H1 (cell line): ENCODE measurements at regions not wholly inside any gene's neighbourhood (a gene's known extent, or its start where the extent isn't known, plus 50 kb on each side); places are given as distances from the start of the nearest gene placed in this dataset.

Source experiments
- HDAC2 ChIP-seq, 2 experiments: fragments of 300-600 bp in 1 of 2; sonication (generic) in 1 of 2; IDR thresholded peaks; 2 replicates each; pipeline ENCODE4 v1.6.1; 2011 to 2012; ENCODE audit warnings: low read depth in 2 of 2, low read length in 2 of 2, mild to moderate bottlenecking in 2 of 2, moderate library complexity in 2 of 2, borderline replicate concordance in 1 of 2, inconsistent platforms in 1 of 2
- KDM4A ChIP-seq: IDR thresholded peaks from one replicate; pipeline ENCODE4 v1.7.1; 2012; ENCODE audit warnings: low read depth, mild to moderate bottlenecking, moderate library complexity, low read length, inconsistent platforms; ENCODE audit not compliant: severe bottlenecking
- PHF8 ChIP-seq: fragments of 200-600 bp; sonication (generic); conservative IDR thresholded peaks from 2 replicates; pipeline ENCODE4 v1.7.1; 2012; ENCODE audit warnings: low read depth, mild to moderate bottlenecking, inconsistent platforms, low read length, moderate library complexity
- RAD21 ChIP-seq, 2 experiments: IDR thresholded peaks in 1 of 2; conservative IDR thresholded peaks in 1 of 2; 2 replicates each; pipeline ENCODE4 v1.6.1; 2011; ENCODE audit warnings: low read depth in 2 of 2, low read length in 2 of 2, improper control_type of control experiment in 1 of 2, inconsistent platforms in 1 of 2, mild to moderate bottlenecking in 1 of 2, moderate library complexity in 1 of 2
- SIX5 ChIP-seq: IDR thresholded peaks from 2 replicates; pipeline ENCODE4 v1.6.1; 2011; ENCODE audit warnings: mild to moderate bottlenecking, low read depth, low read length
- SP1 ChIP-seq: IDR thresholded peaks from 2 replicates; pipeline ENCODE4 v1.6.1; 2011; ENCODE audit warnings: low read depth, low read length
- TAF1 ChIP-seq: IDR thresholded peaks from 2 replicates; pipeline ENCODE4 v1.6.1; 2011; ENCODE audit warnings: mild to moderate bottlenecking, low read depth, low read length
- TCF12 ChIP-seq: IDR thresholded peaks from 2 replicates; pipeline ENCODE4 v1.6.1; 2011; ENCODE audit warnings: low read depth, mild to moderate bottlenecking, low read length

DNA sequence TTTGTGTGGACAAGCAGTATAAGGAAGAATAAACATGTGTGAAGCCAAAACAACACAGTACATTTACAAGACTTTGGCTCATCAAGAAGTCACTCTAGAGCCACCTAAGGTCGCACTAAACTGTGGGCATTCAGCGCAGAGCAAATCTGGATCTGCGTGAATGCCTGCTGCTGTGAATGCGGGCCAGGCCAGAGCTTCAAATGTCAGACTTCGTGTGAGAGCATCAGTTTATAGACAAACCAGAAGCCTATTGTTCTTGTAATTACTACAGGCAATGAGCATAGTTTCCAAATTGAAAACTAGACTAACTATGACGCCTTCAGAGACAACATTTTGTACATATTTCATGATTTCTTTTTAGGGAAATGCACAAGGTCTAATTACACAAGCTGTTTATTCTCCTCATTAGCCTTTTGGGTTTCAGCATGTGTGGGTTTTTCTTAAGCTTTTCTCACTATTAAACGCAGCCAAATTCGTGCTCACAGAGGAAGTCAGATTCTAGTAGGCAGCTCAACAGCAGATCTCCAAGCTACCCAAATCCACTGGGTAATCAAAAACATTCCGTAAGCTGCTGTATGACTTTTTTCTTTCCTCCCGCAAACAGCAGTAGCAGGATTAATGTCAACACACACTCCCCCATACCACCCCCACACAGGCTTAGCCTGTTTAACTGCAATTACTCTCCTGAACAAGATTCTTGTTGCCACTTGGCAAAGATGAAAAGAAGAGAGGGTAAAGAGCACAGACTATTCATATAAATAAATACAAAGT, 84.5 kb upstream of the SETMAR start (continued):
- TF ChIP-seq KDM4A, result no peak
- TF ChIP-seq TCF12, result no peak
- no peak for TF ChIP-seq PHF8
- TF ChIP-seq SIX5, result no peak
- no peak for TF ChIP-seq RAD21 (IDR thresholded peaks at IDR 0.05 in 1 of 2, conservative IDR thresholded peaks at IDR 0.05 in 1 of 2; ENCODE audit: low read depth in 2 of 2, low read length in 2 of 2)
- TF ChIP-seq SP1, result no peak
- TF ChIP-seq HDAC2 (IDR thresholded peaks at IDR 0.05; ENCODE audit: borderline replicate concordance in 1 of 2, low read depth in 2 of 2, low read length in 2 of 2), result no peak
- TF ChIP-seq TAF1, result no peak
